ENCODE measurements at regions not wholly inside any gene's neighbourhood (a gene's known extent, or its start where the extent isn't known, plus 50 kb on each side); places are given as distances from the start of the nearest gene placed in this dataset.

GRCh38 chr1:187326557-187326956 is 497.8 kb downstream of the PLA2G4A start:
- TF ChIP-seq RAD21 (IDR thresholded peaks at IDR 0.05; ENCODE audit: low read depth) = no peak
- no peak for TF ChIP-seq REST (IDR thresholded peaks at IDR 0.05; ENCODE audit: low read depth)
- TF ChIP-seq ZBTB7A (IDR thresholded peaks at IDR 0.05; ENCODE audit: low read depth) = no peak
- no peak for TF ChIP-seq CEBPB (IDR thresholded peaks at IDR 0.05)
- TF ChIP-seq TCF12 (IDR thresholded peaks at IDR 0.05; ENCODE audit: low read depth) = no peak
- TF ChIP-seq, protein P1, sequence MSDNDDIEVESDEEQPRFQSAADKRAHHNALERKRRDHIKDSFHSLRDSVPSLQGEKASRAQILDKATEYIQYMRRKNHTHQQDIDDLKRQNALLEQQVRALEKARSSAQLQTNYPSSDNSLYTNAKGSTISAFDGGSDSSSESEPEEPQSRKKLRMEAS (IDR thresholded peaks at IDR 0.05) = no peak
- no peak for TF ChIP-seq YY1 (IDR thresholded peaks at IDR 0.05; ENCODE audit: low read depth)
- TF ChIP-seq USF1 (IDR thresholded peaks at IDR 0.05) = no peak
- no peak for TF ChIP-seq EP300 (IDR thresholded peaks at IDR 0.05; ENCODE audit: borderline replicate concordance)
- TF ChIP-seq EGR1 (IDR thresholded peaks at IDR 0.05) = no peak
- TF ChIP-seq TAF1 (IDR thresholded peaks at IDR 0.05; ENCODE audit: low read depth) = no peak
- no peak for TF ChIP-seq CREB1 (IDR thresholded peaks at IDR 0.05; ENCODE audit: low read depth)
